H9 (cell line): ENCODE measurements at regions not wholly inside any gene's neighbourhood (a gene's known extent, or its start where the extent isn't known, plus 50 kb on each side); places are given as distances from the start of the nearest gene placed in this dataset.

Source experiments
- DNase-seq: peaks from one replicate; pipeline ENCODE4 v3.0.0-alpha.2; 2017
- H2AFZ ChIP-seq: one replicate; pipeline ENCODE4 v1.6.1; 2013; ENCODE audit warnings: mild to moderate bottlenecking, low read length, control low read depth, moderate library complexity
- H2AK5ac ChIP-seq: 2 replicates; pipeline ENCODE4 v1.6.1; 2013; ENCODE audit warnings: low read length, control low read depth, mixed read lengths; ENCODE audit not compliant: insufficient read length
- H2BK120ac ChIP-seq: one replicate; pipeline ENCODE4 v1.6.1; 2013; ENCODE audit warnings: low read depth, mild to moderate bottlenecking, low read length, control low read depth, inconsistent platforms; ENCODE audit not compliant: poor library complexity, severe bottlenecking
- H2BK12ac ChIP-seq: 2 replicates; pipeline ENCODE4 v1.6.1; 2013; ENCODE audit warnings: low read length, control low read depth, mixed read lengths, low read depth; ENCODE audit not compliant: insufficient read length
- H2BK15ac ChIP-seq: 2 replicates; pipeline ENCODE4 v1.6.1; 2013; ENCODE audit warnings: low read depth, low read length, control low read depth
- H2BK20ac ChIP-seq: one replicate; pipeline ENCODE4 v1.6.1; 2013; ENCODE audit warnings: low read depth, mild to moderate bottlenecking, low read length, control low read depth, inconsistent platforms; ENCODE audit not compliant: poor library complexity, severe bottlenecking
- H2BK5ac ChIP-seq: 2 replicates; pipeline ENCODE4 v1.6.1; 2013; ENCODE audit warnings: low read length, control low read depth, mixed read lengths; ENCODE audit not compliant: insufficient read length
- H3K14ac ChIP-seq: 2 replicates; pipeline ENCODE4 v1.6.1; 2013; ENCODE audit warnings: low read length, control low read depth; ENCODE audit not compliant: insufficient read depth
- H3K18ac ChIP-seq: 2 replicates; pipeline ENCODE4 v1.6.1; 2013; ENCODE audit warnings: low read depth, mild to moderate bottlenecking, mixed read lengths, low read length, control low read depth; ENCODE audit not compliant: insufficient read length
- H3K23ac ChIP-seq: 2 replicates; pipeline ENCODE4 v1.6.1; 2013; ENCODE audit warnings: low read length, control low read depth, mixed read lengths, low read depth; ENCODE audit not compliant: insufficient read length
- H3K23me2 ChIP-seq: 2 replicates; pipeline ENCODE4 v1.6.1; 2013; ENCODE audit warnings: low read depth, mild to moderate bottlenecking, mixed read lengths, low read length, control low read depth; ENCODE audit not compliant: insufficient read length, poor library complexity, severe bottlenecking
- H3K27ac ChIP-seq: 2 replicates; pipeline ENCODE4 v1.5.1; 2013; ENCODE audit warnings: low read length, control low read depth, mixed read lengths, low read depth; ENCODE audit not compliant: insufficient read length
- H3K27me3 ChIP-seq: 2 replicates; pipeline ENCODE4 v1.6.1; 2013; ENCODE audit warnings: low read length, control low read depth, inconsistent platforms; ENCODE audit not compliant: insufficient read depth
- H3K4ac ChIP-seq: 2 replicates; pipeline ENCODE4 v1.6.1; 2013; ENCODE audit warnings: low read depth, mild to moderate bottlenecking, control low read depth, inconsistent platforms, low read length, moderate library complexity
- H3K4me1 ChIP-seq: 2 replicates; pipeline ENCODE4 v1.6.1; 2013; ENCODE audit warnings: low read length, control low read depth, inconsistent platforms; ENCODE audit not compliant: insufficient read depth
- H3K4me2 ChIP-seq: 2 replicates; pipeline ENCODE4 v1.6.1; 2013; ENCODE audit warnings: low read length, control low read depth, mixed read lengths; ENCODE audit not compliant: insufficient read length, insufficient read depth
- H3K56ac ChIP-seq: 2 replicates; pipeline ENCODE4 v1.6.1; 2013; ENCODE audit warnings: low read depth, mild to moderate bottlenecking, mixed read lengths, low read length, control low read depth; ENCODE audit not compliant: insufficient read length
- H3K79me1 ChIP-seq: 2 replicates; pipeline ENCODE4 v1.6.1; 2013; ENCODE audit warnings: low read depth, mild to moderate bottlenecking, moderate library complexity, low read length, control low read depth, inconsistent platforms; ENCODE audit not compliant: insufficient read depth, poor library complexity, severe bottlenecking
- H3K79me2 ChIP-seq: 2 replicates; pipeline ENCODE4 v1.6.1; 2013; ENCODE audit warnings: low read length, control low read depth, inconsistent platforms; ENCODE audit not compliant: insufficient read depth
- H3K9ac ChIP-seq: 2 replicates; pipeline ENCODE4 v1.6.1; 2013; ENCODE audit warnings: low read length, control low read depth, mixed read lengths; ENCODE audit not compliant: insufficient read length; ENCODE audit errors: extremely low read depth
- H3K9me3 ChIP-seq: one replicate; pipeline ENCODE4 v1.6.1; 2013; ENCODE audit warnings: low read depth, low read length, inconsistent platforms; ENCODE audit not compliant: control insufficient read depth
- H3T11ph ChIP-seq: one replicate; pipeline ENCODE4 v1.6.1; 2013; ENCODE audit warnings: mild to moderate bottlenecking, low read length, control low read depth, inconsistent platforms
- H4K20me1 ChIP-seq: one replicate; pipeline ENCODE4 v1.6.1; 2013; ENCODE audit not compliant: control insufficient read depth, insufficient read length, insufficient read depth
- H4K5ac ChIP-seq: 2 replicates; pipeline ENCODE4 v1.6.1; 2013; ENCODE audit warnings: low read depth, mild to moderate bottlenecking, mixed read lengths, low read length, control low read depth; ENCODE audit not compliant: insufficient read length
- H4K8ac ChIP-seq: replicated peaks from 2 replicates; pipeline ENCODE4 v1.6.1; 2013; ENCODE audit warnings: low read length, control low read depth, mixed read lengths, low read depth; ENCODE audit not compliant: insufficient read length
- H4K91ac ChIP-seq: 2 replicates; pipeline ENCODE4 v1.6.1; 2013; ENCODE audit warnings: low read depth, mild to moderate bottlenecking, moderate library complexity, mixed read lengths, low read length, control low read depth; ENCODE audit not compliant: insufficient read length
- H3K27ac Mint-ChIP-seq, 3 experiments: 2 replicates in 2 of 3; 3 replicates in 1 of 3; pipeline ENCODE4 v1.8.0; 2020 to 2021; ENCODE audit warnings: mixed read lengths in 3 of 3, mild to moderate bottlenecking in 1 of 3, moderate library complexity in 1 of 3
- H3K27me3 Mint-ChIP-seq: 2 replicates; pipeline ENCODE4 v1.8.0; 2021; ENCODE audit warnings: low read depth, mild to moderate bottlenecking, moderate library complexity, mixed read lengths
- H3K36me3 Mint-ChIP-seq, 3 experiments: 2 replicates in 2 of 3; 3 replicates in 1 of 3; pipeline ENCODE4 v1.8.0; 2020 to 2021; ENCODE audit warnings: low read depth in 3 of 3, mixed read lengths in 3 of 3; ENCODE audit not compliant: insufficient read depth in 1 of 3
- H3K4me1 Mint-ChIP-seq, 2 experiments: 2 replicates each; pipeline ENCODE4 v1.8.0; 2020; ENCODE audit warnings: mixed read lengths in 2 of 2
- H3K4me3 Mint-ChIP-seq, 2 experiments: 2 replicates in 1 of 2; 3 replicates in 1 of 2; pipeline ENCODE4 v1.8.0; 2020 to 2021; ENCODE audit warnings: mild to moderate bottlenecking in 2 of 2, mixed read lengths in 2 of 2, moderate library complexity in 1 of 2
- H3K9me3 Mint-ChIP-seq, 2 experiments: 2 replicates in 1 of 2; 3 replicates in 1 of 2; pipeline ENCODE4 v1.8.0; 2020; ENCODE audit warnings: mild to moderate bottlenecking in 2 of 2, mixed read lengths in 2 of 2, moderate library complexity in 1 of 2
- CTCF ChIP-seq: fragments of 200-600 bp; sonication (generic); conservative IDR thresholded peaks from 3 replicates; pipeline ENCODE4 v1.8.0; 2021; ENCODE audit warnings: antibody characterized with exemption, mild to moderate bottlenecking
- WGBS: extraction: QIAGEN DNeasy Blood & Tissue Kit; methylation state at CpG from one replicate; pipeline ENCODE4 v1.1.7; 2013; ENCODE audit warnings: missing lambda C conversion rate, low lambda C conversion rate, mixed read lengths; ENCODE audit not compliant: insufficient read length; ENCODE audit errors: extremely low coverage; 5-methylcytosine and 5-hydroxymethylcytosine counted together

DNA sequence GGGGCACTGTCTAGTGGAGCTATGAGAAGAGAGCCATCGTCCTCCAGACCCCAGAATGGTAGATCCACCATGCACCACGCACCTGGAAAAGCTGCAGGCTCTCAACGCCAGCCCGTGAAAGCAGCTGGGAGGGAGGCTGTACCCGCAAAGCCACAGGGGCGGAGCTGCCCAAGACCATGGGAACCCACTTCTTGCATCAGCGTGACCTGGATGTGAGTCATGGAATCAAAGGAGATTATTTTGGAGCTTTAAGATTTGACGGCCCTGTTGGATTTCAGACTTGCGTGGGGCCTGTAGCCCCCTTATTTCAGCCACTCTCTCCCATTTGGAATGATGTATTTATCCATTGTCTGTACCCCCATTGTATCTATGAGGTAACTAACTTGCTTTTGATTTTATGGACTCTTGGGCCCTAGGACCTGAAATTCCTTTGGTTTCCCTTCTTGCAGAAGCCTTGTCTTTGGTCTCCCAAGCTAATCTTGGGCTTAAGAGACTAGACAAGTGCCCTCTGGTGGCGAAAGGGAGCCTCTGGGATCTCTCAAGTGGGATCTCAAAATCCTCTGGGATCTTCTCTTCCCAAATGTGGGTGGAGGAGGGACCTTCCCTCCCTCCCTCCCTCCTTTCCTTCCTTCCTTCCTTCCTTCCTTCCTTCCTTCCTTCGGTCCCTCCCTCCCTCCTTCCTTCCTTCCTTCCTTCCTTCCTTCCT, 58.2 kb upstream of the HAPSTR1 start:
- Histone ChIP-seq H3K4me2 (no peak overlapping the region), H3K27me3 (no peaks in the 10 kb centered on the region), H3K18ac (no peak overlapping the region), H3K9me3 (no peaks in the 10 kb centered on the region), H3K4me1 (no peaks in the 10 kb centered on the region), H3K79me2 (no peaks in the 10 kb centered on the region), H3K23me2 (no peaks in the 10 kb centered on the region), H2BK12ac (no peak overlapping the region), H3K27ac (no peak overlapping the region), H4K91ac (no peak overlapping the region), H2BK20ac (no peak overlapping the region), H3K56ac (no peak overlapping the region), H4K5ac (no peak overlapping the region), H2AK5ac (no peak overlapping the region), H2AFZ (no peak overlapping the region), H4K20me1 (no peaks in the 10 kb centered on the region), H2BK120ac (no peak overlapping the region), H3K4ac (no peak overlapping the region), H2BK15ac (no peak overlapping the region), H3K14ac (no peak overlapping the region), H2BK5ac (no peak overlapping the region), H3K79me1 (no peaks in the 10 kb centered on the region), H4K8ac (no peak overlapping the region), H3K9ac (no peak overlapping the region), H3T11ph (no peak overlapping the region), H3K23ac (no peak overlapping the region)
- Mint-ChIP-seq H3K9me3 (no peaks in the 10 kb centered on the region), H3K4me3 (no peak overlapping the region), H3K4me1 (peaks cover 2% of the 10 kb centered on the region in 2 experiments; a peak in 3 of 4 replicates), H3K27ac (peak overlapping the region in 2 of 3 experiments; percentile 67 to 68; a peak in 2 of 7 replicates), H3K27me3 (no peaks in the 10 kb centered on the region), H3K36me3 (no peaks in the 10 kb centered on the region)
- no CpG with 5 or more reads among the region's 11 CpGs for WGBS
- peak; percentile 79 for TF ChIP-seq CTCF
- peak; percentile 68 for DNase-seq
